SK-N-SH (cell line): ENCODE measurements at regions not wholly inside any gene's neighbourhood (a gene's known extent, or its start where the extent isn't known, plus 50 kb on each side); places are given as distances from the start of the nearest gene placed in this dataset.

Source experiments
- CTCF ChIA-PET: fragments of 300-600, 350-600 bp; formaldehyde crosslinking; extraction: SDS; loops from one replicate; lab custom pipeline; 2021; lab: Yijun Ruan, JAX
- POLR2A ChIA-PET: fragments of 350-600 bp; sonication (Branson Sonifier 250); formaldehyde crosslinking; extraction: SDS; loops from one replicate; lab custom pipeline; 2020; ENCODE audit warnings: antibody characterized with exemption, inconsistent platforms; lab: Yijun Ruan, JAX
- DNase-seq: peaks from one replicate; pipeline ENCODE4 v3.0.0; 2012
- H2AFZ ChIP-seq: fragments of 200-600 bp; sonication (generic); 2 replicates; pipeline ENCODE4 v1.8.1; 2016; ENCODE audit warnings: antibody characterized with exemption, mild to moderate bottlenecking, low read depth
- H3F3A ChIP-seq: fragments of 200-600 bp; sonication (generic); replicated peaks from 2 replicates; pipeline ENCODE3; 2016; ENCODE audit warnings: antibody characterized with exemption, mild to moderate bottlenecking; ENCODE audit not compliant: insufficient read depth
- H3K27ac ChIP-seq, 2 experiments: fragments of 200-500 bp in 1 of 2; fragments of 200-600 bp in 1 of 2; sonication (Bioruptor generic) in 1 of 2; sonication (generic), shearing (Covaris generic) in 1 of 2; 2 replicates each; pipeline versions ENCODE4 v1.5.1 to v1.6.1; 2014 to 2016; ENCODE audit warnings: low read depth in 2 of 2, inconsistent platforms in 1 of 2, low read length in 1 of 2, mild to moderate bottlenecking in 1 of 2, mixed read lengths in 1 of 2
- H3K27me3 ChIP-seq: fragments of 200-600 bp; sonication (generic), shearing (Covaris generic); 2 replicates; pipeline ENCODE4 v1.6.1; 2016; ENCODE audit warnings: mixed run types; ENCODE audit not compliant: insufficient read depth
- H3K36me3 ChIP-seq, 2 experiments: fragments of 200-500 bp in 1 of 2; fragments of 200-600 bp in 1 of 2; sonication (Bioruptor generic) in 1 of 2; sonication (generic) in 1 of 2; replicated peaks in 1 of 2; 2 replicates each; pipeline versions ENCODE3 to v1.5.1; 2014 to 2016; ENCODE audit warnings: low read length in 1 of 2, mild to moderate bottlenecking in 1 of 2; ENCODE audit not compliant: insufficient read depth in 2 of 2, control insufficient read depth in 1 of 2
- H3K4me1 ChIP-seq, 2 experiments: fragments of 200-500 bp in 1 of 2; fragments of 200-600 bp in 1 of 2; sonication (Bioruptor generic) in 1 of 2; sonication (generic), shearing (Covaris generic) in 1 of 2; 2 replicates each; pipeline versions ENCODE4 v1.5.1 to v1.6.1; 2014 to 2016; ENCODE audit warnings: low read depth in 1 of 2, low read length in 1 of 2, mixed run types in 1 of 2; ENCODE audit not compliant: insufficient read depth in 2 of 2, control insufficient read depth in 1 of 2
- H3K4me2 ChIP-seq: fragments of 200-600 bp; sonication (generic), shearing (Covaris generic); 2 replicates; pipeline ENCODE4 v1.6.1; 2017; ENCODE audit warnings: mixed run types
- H3K4me3 ChIP-seq, 2 experiments: fragments of 200-500 bp in 1 of 2; fragments of 200-600 bp in 1 of 2; sonication (Bioruptor generic) in 1 of 2; sonication (generic), shearing (Covaris generic) in 1 of 2; 2 replicates each; pipeline versions ENCODE4 v1.5.1 to v1.8.1; 2014 to 2016; ENCODE audit warnings: low read depth in 2 of 2, inconsistent platforms in 1 of 2, low read length in 1 of 2, mild to moderate bottlenecking in 1 of 2, mixed read lengths in 1 of 2, moderate library complexity in 1 of 2
- H3K79me2 ChIP-seq: fragments of 200-600 bp; sonication (generic); 2 replicates; pipeline ENCODE4 v1.8.1; 2017; ENCODE audit warnings: mild to moderate bottlenecking; ENCODE audit not compliant: insufficient read depth
- H3K9ac ChIP-seq: fragments of 200-600 bp; sonication (generic); 2 replicates; pipeline ENCODE4 v1.6.1; 2017; ENCODE audit warnings: mixed run types
- H3K9me2 ChIP-seq: fragments of 200-600 bp; sonication (generic); 2 replicates; pipeline ENCODE4 v1.6.1; 2017; ENCODE audit warnings: mixed run types
- H3K9me3 ChIP-seq: fragments of 200-600 bp; sonication (generic); 2 replicates; pipeline ENCODE4 v1.6.1; 2017; ENCODE audit warnings: mixed run types, mild to moderate bottlenecking, moderate library complexity
- H4K20me1 ChIP-seq: fragments of 200-600 bp; sonication (generic); 2 replicates; pipeline ENCODE4 v1.6.1; 2017; ENCODE audit warnings: mild to moderate bottlenecking, mixed run types; ENCODE audit not compliant: insufficient read depth
- CHD2 ChIP-seq: fragments of 150-350 bp; IDR thresholded peaks from 2 replicates; pipeline ENCODE4 v1.6.1; 2018; ENCODE audit warnings: low read length; ENCODE audit not compliant: partially characterized antibody
- FOSL2 ChIP-seq: IDR thresholded peaks from 2 replicates; pipeline ENCODE4 v1.4.0; 2012; ENCODE audit warnings: low read depth, mild to moderate bottlenecking, moderate library complexity, borderline replicate concordance
- FOXJ3 ChIP-seq: sonication (generic); formaldehyde crosslinking; IDR thresholded peaks from 2 replicates; pipeline ENCODE4 v1.5.1; 2020; ENCODE audit warnings: mild to moderate bottlenecking, missing genetic modification reagents
- GATA2 ChIP-seq: sonication (generic); formaldehyde crosslinking; IDR thresholded peaks from 2 replicates; pipeline ENCODE4 v1.5.0; 2020; ENCODE audit warnings: mild to moderate bottlenecking, missing genetic modification reagents
- JUND ChIP-seq: IDR thresholded peaks from 2 replicates; pipeline ENCODE4 v1.4.0; 2012
- MEF2A ChIP-seq: IDR thresholded peaks from 2 replicates; pipeline ENCODE4 v1.4.0; 2012; ENCODE audit warnings: low read depth, borderline replicate concordance
- MXI1 ChIP-seq: IDR thresholded peaks from 2 replicates; pipeline ENCODE4 v1.6.1; 2012; ENCODE audit warnings: mild to moderate bottlenecking, low read depth, low read length, improper control_type of control experiment
- NRF1 ChIP-seq: IDR thresholded peaks from 2 replicates; pipeline ENCODE4 v1.6.1; 2012; ENCODE audit warnings: low read depth, mild to moderate bottlenecking, low read length
- RCOR1 ChIP-seq: fragments of 150-350 bp; IDR thresholded peaks from 2 replicates; pipeline ENCODE4 v1.6.1; 2017; ENCODE audit warnings: antibody characterized with exemption, low read length
- SMC3 ChIP-seq: IDR thresholded peaks from 2 replicates; pipeline ENCODE4 v1.6.1; 2012; ENCODE audit warnings: low read depth, low read length, improper control_type of control experiment
- TAF1 ChIP-seq: IDR thresholded peaks from 2 replicates; pipeline ENCODE4 v1.6.1; 2012; ENCODE audit warnings: low read depth, mild to moderate bottlenecking, low read length, moderate library complexity, borderline replicate concordance
- TCF12 ChIP-seq: IDR thresholded peaks from 2 replicates; pipeline ENCODE4 v1.4.0; 2012
- YY1 ChIP-seq: IDR thresholded peaks from 2 replicates; pipeline ENCODE4 v1.4.0; 2012; ENCODE audit warnings: low read depth, mild to moderate bottlenecking
- WGBS: methylation state at CpG from one replicate; pipeline ENCODE4 v1.1.6; 2017; ENCODE audit warnings: low lambda C conversion rate; 5-methylcytosine and 5-hydroxymethylcytosine counted together
- TF ChIP-seq, protein P1 (sequence below): fragments of 150-350 bp; IDR thresholded peaks from 2 replicates; pipeline ENCODE4 v1.6.1; 2016; ENCODE audit warnings: mild to moderate bottlenecking, low read depth, low read length
- TF ChIP-seq, protein P2 (sequence below): IDR thresholded peaks from 2 replicates; pipeline ENCODE4 v1.6.1; 2012; ENCODE audit warnings: mild to moderate bottlenecking, low read depth, low read length, moderate library complexity
- TF ChIP-seq, protein P3 (sequence below): fragments of 200-600 bp; sonication (generic); IDR thresholded peaks from 2 replicates; pipeline ENCODE4 v1.6.1; 2017; ENCODE audit warnings: antibody characterized with exemption, mild to moderate bottlenecking, moderate library complexity
- TF ChIP-seq, protein P4 (sequence below): IDR thresholded peaks from 2 replicates; pipeline ENCODE4 v1.4.0; 2012; ENCODE audit warnings: low read depth, borderline replicate concordance
- TF ChIP-seq, protein P5 (sequence below): IDR thresholded peaks from 2 replicates; pipeline ENCODE4 v1.4.0; 2012; ENCODE audit warnings: low read depth, borderline replicate concordance

DNA sequence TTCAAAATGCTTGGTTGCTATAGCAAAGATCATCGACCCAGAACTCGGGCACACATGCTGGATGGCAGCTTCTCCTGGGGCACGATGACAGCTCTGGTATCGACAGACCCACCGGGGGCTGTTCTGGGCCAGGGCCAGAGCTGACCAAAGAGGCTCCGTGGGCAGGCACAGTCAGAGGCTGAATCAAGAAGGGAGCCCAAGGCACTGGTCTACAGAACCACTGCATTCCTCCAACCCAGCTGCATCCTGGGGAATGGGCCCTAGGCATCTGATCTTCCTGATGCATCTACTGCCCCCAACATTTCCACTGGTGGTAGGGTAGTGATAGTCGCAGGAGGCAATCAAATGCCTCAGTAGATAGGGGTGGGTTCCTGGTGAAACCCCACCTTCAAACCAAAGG, 470.3 kb downstream of the TBC1D22A start:
- Histone ChIP-seq H3K9me2 (no peaks in the 10 kb centered on the region), H3F3A (no peaks in the 10 kb centered on the region), H3K4me3 (no peak overlapping the region), H3K9ac (no peak overlapping the region), H3K4me2 (no peak overlapping the region), H3K9me3 (no peaks in the 10 kb centered on the region; the same call in 1 of the 2 replicates), H3K4me1 (no peaks in the 10 kb centered on the region), H3K27ac (no peak overlapping the region), H2AFZ (no peak overlapping the region), H3K27me3 (no peaks in the 10 kb centered on the region), H3K36me3 (no peaks in the 10 kb centered on the region), H4K20me1 (no peaks in the 10 kb centered on the region), H3K79me2 (no peaks in the 10 kb centered on the region)
- TF ChIP-seq CHD2 = no peak
- no peak for DNase-seq
- WGBS = 13% methylated on average over 4 of the region's 7 CpGs
- ChIA-PET POLR2A (no interaction called here), CTCF (no interaction called here)

DNA sequence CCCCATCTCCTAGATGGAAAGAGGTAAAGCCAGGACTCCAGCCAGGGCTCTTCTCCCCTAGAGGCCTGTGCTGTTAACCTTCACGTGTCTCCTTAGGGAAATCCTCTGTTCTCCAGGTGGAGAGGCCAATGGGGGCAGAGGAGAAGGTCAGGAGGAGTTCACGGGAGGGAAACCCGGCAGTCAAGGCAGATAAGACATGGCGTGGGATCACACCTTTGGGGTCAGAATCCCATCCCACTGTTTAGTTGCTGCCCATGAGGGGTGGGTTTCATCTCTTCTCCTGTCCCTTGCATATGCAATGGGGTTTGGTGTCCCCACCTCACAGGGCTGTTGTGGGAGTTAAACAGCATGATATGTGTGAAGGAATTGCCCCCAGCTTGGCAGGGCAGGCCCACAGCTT, 469.7 kb downstream of the TBC1D22A start:
- WGBS = 12% methylated on average over 4 of the region's 4 CpGs
- Histone ChIP-seq H3F3A (no peaks in the 10 kb centered on the region), H3K36me3 (no peaks in the 10 kb centered on the region), H3K4me2 (no peak overlapping the region), H4K20me1 (no peaks in the 10 kb centered on the region), H3K9me3 (no peaks in the 10 kb centered on the region; the same call in 1 of the 2 replicates), H3K9me2 (no peaks in the 10 kb centered on the region), H3K9ac (no peak overlapping the region), H3K4me1 (no peaks in the 10 kb centered on the region), H3K27me3 (no peaks in the 10 kb centered on the region), H2AFZ (no peak overlapping the region), H3K4me3 (no peak overlapping the region), H3K79me2 (no peaks in the 10 kb centered on the region), H3K27ac (no peak overlapping the region)
- ChIA-PET CTCF (no interaction called here), POLR2A (no interaction called here)
- TF ChIP-seq FOSL2 (no peak), CHD2 (no peak), MXI1 (no peak), TAF1 (no peak), TCF12 (no peak), RCOR1 (no peak), SMC3 (no peak), GATA2 (no peak), FOXJ3 (CRISPR knock-in tag) (no peak), MEF2A (no peak), JUND (no peak), YY1 (no peak), NRF1 (no peak)
- TF ChIP-seq, protein P1, sequence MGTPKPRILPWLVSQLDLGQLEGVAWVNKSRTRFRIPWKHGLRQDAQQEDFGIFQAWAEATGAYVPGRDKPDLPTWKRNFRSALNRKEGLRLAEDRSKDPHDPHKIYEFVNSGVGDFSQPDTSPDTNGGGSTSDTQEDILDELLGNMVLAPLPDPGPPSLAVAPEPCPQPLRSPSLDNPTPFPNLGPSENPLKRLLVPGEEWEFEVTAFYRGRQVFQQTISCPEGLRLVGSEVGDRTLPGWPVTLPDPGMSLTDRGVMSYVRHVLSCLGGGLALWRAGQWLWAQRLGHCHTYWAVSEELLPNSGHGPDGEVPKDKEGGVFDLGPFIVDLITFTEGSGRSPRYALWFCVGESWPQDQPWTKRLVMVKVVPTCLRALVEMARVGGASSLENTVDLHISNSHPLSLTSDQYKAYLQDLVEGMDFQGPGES = no peak
- TF ChIP-seq, protein P2, sequence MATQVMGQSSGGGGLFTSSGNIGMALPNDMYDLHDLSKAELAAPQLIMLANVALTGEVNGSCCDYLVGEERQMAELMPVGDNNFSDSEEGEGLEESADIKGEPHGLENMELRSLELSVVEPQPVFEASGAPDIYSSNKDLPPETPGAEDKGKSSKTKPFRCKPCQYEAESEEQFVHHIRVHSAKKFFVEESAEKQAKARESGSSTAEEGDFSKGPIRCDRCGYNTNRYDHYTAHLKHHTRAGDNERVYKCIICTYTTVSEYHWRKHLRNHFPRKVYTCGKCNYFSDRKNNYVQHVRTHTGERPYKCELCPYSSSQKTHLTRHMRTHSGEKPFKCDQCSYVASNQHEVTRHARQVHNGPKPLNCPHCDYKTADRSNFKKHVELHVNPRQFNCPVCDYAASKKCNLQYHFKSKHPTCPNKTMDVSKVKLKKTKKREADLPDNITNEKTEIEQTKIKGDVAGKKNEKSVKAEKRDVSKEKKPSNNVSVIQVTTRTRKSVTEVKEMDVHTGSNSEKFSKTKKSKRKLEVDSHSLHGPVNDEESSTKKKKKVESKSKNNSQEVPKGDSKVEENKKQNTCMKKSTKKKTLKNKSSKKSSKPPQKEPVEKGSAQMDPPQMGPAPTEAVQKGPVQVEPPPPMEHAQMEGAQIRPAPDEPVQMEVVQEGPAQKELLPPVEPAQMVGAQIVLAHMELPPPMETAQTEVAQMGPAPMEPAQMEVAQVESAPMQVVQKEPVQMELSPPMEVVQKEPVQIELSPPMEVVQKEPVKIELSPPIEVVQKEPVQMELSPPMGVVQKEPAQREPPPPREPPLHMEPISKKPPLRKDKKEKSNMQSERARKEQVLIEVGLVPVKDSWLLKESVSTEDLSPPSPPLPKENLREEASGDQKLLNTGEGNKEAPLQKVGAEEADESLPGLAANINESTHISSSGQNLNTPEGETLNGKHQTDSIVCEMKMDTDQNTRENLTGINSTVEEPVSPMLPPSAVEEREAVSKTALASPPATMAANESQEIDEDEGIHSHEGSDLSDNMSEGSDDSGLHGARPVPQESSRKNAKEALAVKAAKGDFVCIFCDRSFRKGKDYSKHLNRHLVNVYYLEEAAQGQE = no peak
- TF ChIP-seq, protein P3, sequence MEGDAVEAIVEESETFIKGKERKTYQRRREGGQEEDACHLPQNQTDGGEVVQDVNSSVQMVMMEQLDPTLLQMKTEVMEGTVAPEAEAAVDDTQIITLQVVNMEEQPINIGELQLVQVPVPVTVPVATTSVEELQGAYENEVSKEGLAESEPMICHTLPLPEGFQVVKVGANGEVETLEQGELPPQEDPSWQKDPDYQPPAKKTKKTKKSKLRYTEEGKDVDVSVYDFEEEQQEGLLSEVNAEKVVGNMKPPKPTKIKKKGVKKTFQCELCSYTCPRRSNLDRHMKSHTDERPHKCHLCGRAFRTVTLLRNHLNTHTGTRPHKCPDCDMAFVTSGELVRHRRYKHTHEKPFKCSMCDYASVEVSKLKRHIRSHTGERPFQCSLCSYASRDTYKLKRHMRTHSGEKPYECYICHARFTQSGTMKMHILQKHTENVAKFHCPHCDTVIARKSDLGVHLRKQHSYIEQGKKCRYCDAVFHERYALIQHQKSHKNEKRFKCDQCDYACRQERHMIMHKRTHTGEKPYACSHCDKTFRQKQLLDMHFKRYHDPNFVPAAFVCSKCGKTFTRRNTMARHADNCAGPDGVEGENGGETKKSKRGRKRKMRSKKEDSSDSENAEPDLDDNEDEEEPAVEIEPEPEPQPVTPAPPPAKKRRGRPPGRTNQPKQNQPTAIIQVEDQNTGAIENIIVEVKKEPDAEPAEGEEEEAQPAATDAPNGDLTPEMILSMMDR = no peak
- TF ChIP-seq, protein P4, sequence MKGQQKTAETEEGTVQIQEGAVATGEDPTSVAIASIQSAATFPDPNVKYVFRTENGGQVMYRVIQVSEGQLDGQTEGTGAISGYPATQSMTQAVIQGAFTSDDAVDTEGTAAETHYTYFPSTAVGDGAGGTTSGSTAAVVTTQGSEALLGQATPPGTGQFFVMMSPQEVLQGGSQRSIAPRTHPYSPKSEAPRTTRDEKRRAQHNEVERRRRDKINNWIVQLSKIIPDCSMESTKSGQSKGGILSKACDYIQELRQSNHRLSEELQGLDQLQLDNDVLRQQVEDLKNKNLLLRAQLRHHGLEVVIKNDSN = no peak
- TF ChIP-seq, protein P5, sequence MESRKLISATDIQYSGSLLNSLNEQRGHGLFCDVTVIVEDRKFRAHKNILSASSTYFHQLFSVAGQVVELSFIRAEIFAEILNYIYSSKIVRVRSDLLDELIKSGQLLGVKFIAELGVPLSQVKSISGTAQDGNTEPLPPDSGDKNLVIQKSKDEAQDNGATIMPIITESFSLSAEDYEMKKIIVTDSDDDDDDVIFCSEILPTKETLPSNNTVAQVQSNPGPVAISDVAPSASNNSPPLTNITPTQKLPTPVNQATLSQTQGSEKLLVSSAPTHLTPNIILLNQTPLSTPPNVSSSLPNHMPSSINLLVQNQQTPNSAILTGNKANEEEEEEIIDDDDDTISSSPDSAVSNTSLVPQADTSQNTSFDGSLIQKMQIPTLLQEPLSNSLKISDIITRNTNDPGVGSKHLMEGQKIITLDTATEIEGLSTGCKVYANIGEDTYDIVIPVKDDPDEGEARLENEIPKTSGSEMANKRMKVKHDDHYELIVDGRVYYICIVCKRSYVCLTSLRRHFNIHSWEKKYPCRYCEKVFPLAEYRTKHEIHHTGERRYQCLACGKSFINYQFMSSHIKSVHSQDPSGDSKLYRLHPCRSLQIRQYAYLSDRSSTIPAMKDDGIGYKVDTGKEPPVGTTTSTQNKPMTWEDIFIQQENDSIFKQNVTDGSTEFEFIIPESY = no peak
- no peak for DNase-seq
